Hippocampal formation (tissue), 2 donors: ENCODE measurements at regions not wholly inside any gene's neighbourhood (a gene's known extent, or its start where the extent isn't known, plus 50 kb on each side); places are given as distances from the start of the nearest gene placed in this dataset.

Experiments used
- DNase-seq, 2 donors: peaks; one replicate each; lab custom pipeline; 2025; lab: John Stamatoyannopoulos, UW

- DNase-seq: no peak
Observed at GRCh38 chr2:8003462-8004075, 678.3 kb upstream of the ID2 start.

DNA sequence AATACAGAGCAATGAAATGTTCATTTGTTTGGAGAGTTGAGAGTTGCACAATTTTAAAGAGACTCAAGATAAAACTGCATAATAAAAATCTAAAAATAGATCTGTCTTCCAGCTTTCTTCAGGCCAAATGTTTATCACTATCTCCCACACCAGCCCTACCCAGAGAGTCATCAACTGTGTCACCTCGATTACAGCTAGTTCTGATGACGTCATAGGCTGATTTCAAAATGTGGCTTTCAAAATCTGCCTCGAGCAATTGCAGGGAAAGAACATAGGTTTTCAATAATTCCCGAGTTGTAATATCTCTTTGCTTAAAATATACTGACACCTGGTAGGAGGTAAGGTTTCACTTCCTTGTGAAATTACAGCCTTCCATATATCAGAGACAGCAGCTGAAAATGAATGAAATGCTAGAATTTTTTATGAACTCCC lies 677.6 kb upstream of the ID2 start:
- DNase-seq: no peak

GRCh38 chr2:8006181-8006580 lies 675.7 kb upstream of the ID2 start:
- DNase-seq: no peak

- DNase-seq: no peak
Observed at GRCh38 chr2:8006626-8007025, 675.2 kb upstream of the ID2 start.

DNA sequence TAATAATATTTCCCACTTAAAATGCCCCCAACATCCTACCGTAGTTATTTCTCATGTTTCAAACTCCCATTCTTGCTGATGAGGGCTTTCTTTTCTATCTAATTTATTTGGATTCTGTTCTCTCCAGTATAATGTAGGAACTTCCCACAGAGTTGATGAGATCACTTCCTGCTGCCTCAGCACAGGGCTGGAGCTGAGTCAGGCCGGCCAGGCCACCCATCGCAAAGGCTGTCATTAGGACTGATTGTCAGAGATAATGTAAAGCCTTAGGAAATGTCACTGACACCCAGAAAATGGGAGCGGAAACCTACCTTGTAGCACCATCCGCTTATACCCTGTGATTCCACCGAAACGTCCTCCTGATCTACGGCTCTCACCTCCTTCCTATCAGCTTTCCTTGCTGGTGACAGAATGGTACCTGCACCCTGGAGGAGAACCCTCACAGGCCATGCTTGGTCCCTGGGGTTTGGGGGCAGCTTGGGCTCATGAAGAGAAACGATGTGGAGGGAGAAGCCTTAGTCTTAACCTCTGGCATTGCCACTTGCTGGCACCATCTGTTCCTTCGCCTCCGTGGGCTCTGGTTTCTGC lies 672.8 kb upstream of the ID2 start:
- no peak for DNase-seq

GRCh38 chr2:8015848-8016600 lies 665.8 kb upstream of the ID2 start:
- DNase-seq: no peak

- no peak for DNase-seq
Observed at GRCh38 chr2:8016688-8017087, 665.2 kb upstream of the ID2 start.

- DNase-seq: no peak
Observed at GRCh38 chr2:8018956-8019355, 662.9 kb upstream of the ID2 start.

DNA sequence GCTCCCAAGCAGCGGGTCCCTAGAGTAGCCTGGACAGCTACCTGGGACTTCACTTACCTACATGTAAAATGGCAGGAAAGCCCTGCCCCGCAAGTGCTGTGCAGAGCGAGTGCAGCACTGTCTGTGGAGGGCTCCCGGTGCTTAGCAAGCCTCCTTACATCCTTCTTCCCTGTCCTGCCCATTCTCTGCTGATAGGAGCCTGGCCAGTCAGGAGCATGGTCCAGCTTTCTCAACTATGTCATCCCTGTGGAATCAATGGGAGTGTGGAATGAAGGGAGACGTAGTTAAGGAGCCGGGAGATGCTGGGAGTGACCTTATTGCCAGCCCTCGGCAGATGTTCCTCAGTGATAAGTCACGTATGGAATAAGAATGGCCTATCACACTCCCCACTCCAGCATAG lies 661.9 kb upstream of the ID2 start:
- no peak for DNase-seq

DNA sequence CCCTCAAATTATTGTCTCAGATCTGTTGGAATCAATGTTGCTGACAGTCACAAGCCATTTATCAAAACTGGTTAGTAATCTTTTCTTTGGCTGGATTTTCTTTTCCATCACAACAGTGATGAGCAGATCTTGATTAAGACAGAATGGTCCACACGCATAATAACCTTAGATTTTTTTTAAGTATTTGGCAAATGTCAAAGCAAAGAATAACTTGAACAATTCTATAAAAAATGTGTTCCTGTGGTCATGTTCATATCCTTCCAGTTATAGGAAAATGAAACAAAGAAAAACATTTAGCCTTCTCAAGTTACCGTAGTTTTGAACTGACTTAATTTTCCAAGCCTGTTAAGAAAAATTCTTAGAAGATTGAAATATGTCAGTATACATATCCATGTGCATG lies 659.9 kb upstream of the ID2 start:
- DNase-seq: no peak

- DNase-seq: no peak
Observed at GRCh38 chr2:8022908-8023640, 658.8 kb upstream of the ID2 start.

DNA sequence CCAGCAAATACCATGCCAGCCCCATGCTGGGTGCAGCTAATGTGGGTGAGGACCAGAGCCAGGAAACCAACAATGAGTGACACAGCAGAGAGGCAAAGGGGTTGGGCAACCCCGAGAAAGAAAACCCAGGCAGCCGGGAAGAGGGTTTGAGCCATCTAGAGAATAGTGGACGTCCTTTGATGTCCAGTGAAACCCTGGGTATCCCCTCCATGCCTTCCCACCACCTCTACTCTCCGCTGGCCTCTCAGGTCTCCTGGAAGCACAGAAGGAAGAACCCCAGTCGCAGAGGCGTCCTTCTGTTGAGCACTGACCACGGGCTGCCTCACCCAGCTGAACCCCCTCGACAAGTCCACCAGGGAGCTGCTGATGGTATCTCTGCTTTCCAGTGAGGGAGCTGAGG lies 657.4 kb upstream of the ID2 start:
- DNase-seq: no peak

GRCh38 chr2:8026381-8026780 lies 655.5 kb upstream of the ID2 start:
- DNase-seq: no peak

GRCh38 chr2:8027387-8027786 lies 654.5 kb upstream of the ID2 start:
- no peak for DNase-seq

GRCh38 chr2:8028036-8028435 lies 653.8 kb upstream of the ID2 start:
- DNase-seq: no peak

DNA sequence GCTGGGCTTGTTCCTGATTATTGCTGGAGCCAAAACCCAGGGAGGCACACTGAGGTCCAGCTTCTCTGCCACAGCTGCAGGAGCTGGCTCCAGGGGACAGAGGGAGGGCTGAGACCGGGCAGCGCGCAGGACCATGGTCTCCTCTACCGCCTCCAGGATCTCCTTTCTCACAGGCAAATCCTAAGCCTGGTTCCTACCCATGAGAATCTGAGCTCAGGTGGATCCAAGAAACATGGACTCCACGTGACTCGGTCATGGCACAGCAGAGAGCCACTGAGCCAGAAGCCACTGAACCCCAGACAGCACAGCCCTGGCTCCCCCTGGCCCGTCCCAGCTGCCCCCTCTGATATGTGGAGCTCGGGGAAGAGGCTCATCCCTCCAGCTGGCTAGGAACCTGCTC lies 653.4 kb upstream of the ID2 start:
- no peak for DNase-seq

GRCh38 chr2:8028981-8029380 lies 652.9 kb upstream of the ID2 start:
- no peak for DNase-seq

- DNase-seq: no peak
Observed at GRCh38 chr2:8030573-8031303, 651.1 kb upstream of the ID2 start.

DNA sequence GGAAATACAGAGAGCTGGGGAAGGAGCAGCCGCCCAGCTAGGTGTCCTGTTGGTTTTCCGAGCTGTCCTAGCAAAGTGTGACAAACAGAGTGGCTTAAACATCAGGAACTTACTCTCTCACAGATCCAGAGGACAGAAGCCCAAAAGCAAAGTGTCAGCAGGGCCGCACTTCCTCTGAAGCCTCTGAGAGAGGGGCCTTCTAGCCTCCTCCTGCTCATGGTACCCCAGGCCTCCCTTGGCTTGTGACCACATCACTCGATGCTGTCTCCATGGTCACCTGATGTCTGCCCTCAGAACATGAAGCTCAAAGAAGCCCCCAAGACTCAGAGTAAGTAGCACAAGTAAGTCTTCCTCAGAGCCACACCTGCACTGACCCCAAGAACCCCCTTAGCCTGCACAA lies 650.5 kb upstream of the ID2 start:
- no peak for DNase-seq

- no peak for DNase-seq
Observed at GRCh38 chr2:8033546-8034096, 648.2 kb upstream of the ID2 start.

GRCh38 chr2:8036366-8036765 lies 645.5 kb upstream of the ID2 start:
- no peak for DNase-seq

DNA sequence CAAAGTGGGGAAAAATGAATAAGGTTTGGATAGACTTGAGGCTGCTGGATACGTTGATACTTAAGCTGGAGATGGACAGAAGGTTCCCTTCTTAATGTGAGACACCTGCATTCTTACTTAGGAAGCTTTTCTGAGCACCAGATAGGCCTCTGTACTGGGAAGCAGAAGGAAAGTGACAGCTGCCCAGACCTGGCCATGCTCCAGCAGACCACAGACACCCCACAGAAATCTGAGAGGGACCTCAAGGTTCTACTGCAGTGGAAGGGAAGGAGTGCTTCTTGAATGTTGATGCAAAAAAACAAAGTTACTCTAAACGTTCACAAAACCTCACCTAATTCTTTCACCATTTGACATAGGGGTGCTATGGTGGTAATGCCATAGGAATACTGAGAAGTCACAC lies 642.1 kb upstream of the ID2 start:
- DNase-seq: no peak
